ENCODE measurements at regions not wholly inside any gene's neighbourhood (a gene's known extent, or its start where the extent isn't known, plus 50 kb on each side); places are given as distances from the start of the nearest gene placed in this dataset.

DNA sequence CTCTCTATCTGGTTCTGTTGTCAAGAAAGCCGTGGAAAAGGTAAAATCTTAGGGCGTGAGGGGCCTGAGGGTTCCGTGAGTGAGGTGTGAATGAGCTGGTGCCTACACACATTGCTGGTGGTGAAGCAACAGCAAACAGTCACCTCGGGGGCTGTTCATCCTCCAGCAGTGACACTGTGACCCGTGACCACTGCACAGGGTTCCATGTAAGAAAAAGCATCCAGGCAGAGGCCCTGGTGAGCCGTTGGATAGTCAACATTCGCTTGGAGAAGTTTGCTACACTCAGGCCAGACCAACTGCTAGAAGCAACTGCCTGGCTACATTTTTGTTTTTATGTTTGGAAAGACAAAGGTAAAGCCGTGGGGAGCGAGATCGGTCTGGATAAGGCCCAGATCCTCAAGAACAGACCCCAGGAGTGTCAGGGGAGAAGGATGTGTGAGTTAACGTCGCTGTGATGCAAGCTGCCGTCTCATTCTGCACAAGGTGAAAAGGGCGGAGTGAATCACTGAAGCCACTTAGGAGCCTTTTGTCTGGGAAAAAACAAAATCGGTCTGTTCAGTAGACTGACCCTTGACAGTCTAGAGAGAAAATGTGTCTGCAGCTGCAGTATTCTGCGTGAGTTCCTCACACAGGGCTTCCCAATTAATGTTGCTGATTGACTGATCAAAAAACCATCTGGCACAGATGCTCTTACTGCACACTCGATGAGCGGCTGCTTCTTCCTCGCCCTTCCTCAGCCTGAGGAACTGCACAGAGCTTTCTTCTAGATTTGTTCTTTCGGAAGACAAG, 404.0 kb downstream of the SMOC2 start:
- no peak for TF ChIP-seq EZH2 (IDR thresholded peaks at IDR 0.05; ENCODE audit: borderline replicate concordance, low read depth, low read length, severe bottlenecking)
- no peak for TF ChIP-seq CTCF (IDR thresholded peaks at IDR 0.05; ENCODE audit: borderline replicate concordance, extremely low read depth, low read length, poor library complexity, severe bottlenecking)
